Ovary (tissue), 7 donors: ENCODE measurements at regions not wholly inside any gene's neighbourhood (a gene's known extent, or its start where the extent isn't known, plus 50 kb on each side); places are given as distances from the start of the nearest gene placed in this dataset.

Source experiments
- DNase-seq, 5 donors: peaks; one replicate each; pipeline ENCODE4 v3.0.0-alpha.2; 2019 to 2020
- H3K27ac ChIP-seq, 2 donors: fragments of 200-600 bp; one replicate each; pipeline versions ENCODE4 v1.5.1 to v1.8.0; 2019 to 2022
- H3K27me3 ChIP-seq: fragments of 200-600 bp; one replicate; pipeline ENCODE4 v1.8.0; 2022
- H3K36me3 ChIP-seq: fragments of 200-600 bp; sonication (generic); one replicate; pipeline ENCODE4 v1.5.1; 2019
- H3K4me1 ChIP-seq: one replicate; pipeline ENCODE4 v1.8.1; 2013; ENCODE audit warnings: mild to moderate bottlenecking, moderate library complexity; ENCODE audit not compliant: insufficient read depth
- H3K4me3 ChIP-seq: fragments of 200-600 bp; sonication (generic); one replicate; pipeline ENCODE4 v1.5.1; 2017
- H3K9me3 ChIP-seq, 2 donors: fragments of 200-600 bp in 1 of 2; sonication (generic) in 1 of 2; one replicate each; pipeline versions ENCODE4 v1.5.1 to v1.8.1; 2013 to 2019; ENCODE audit warnings: mild to moderate bottlenecking in 1 of 2, moderate library complexity in 1 of 2
- EP300 ChIP-seq: sonication (generic); formaldehyde crosslinking; IDR thresholded peaks from one replicate; pipeline ENCODE4 v1.6.1; 2017; ENCODE audit warnings: antibody characterized with exemption
- POLR2A ChIP-seq: fragments of 450-650 bp; IDR thresholded peaks from one replicate; pipeline ENCODE4 v1.6.1; 2017; ENCODE audit warnings: antibody characterized with exemption, mild to moderate bottlenecking, moderate library complexity
- WGBS, 3 donors: extraction: QIAGEN DNeasy Blood & Tissue Kit in 1 of 3; methylation state at CpG; one replicate each; pipeline versions ENCODE4 v1.1.5 to v1.1.7; 2013 to 2017; 5-methylcytosine and 5-hydroxymethylcytosine counted together
- intact Hi-C, 4 donors: fragments of 100-400 bp; cut with DNase I; formaldehyde crosslinking; loops; one replicate each; pipeline versions ENCODE4 v1.11.0 to v1.15.1; 2022 to 2023
- TF ChIP-seq, protein P1 (sequence below), 3 donors: fragments of 450-650 bp in 2 of 3; fragments of 200-600 bp in 1 of 3; IDR thresholded peaks; one replicate each; pipeline versions ENCODE4 v1.5.1 to v1.8.0; 2016 to 2022; ENCODE audit warnings: antibody characterized with exemption in 3 of 3, mild to moderate bottlenecking in 1 of 3
- donor health status: DM: no; HTN: no; CAD: no; lungs with moderate emphysema.
- donor health status: DM: no; HTN: no; CAD: no.
- donor health status: Bipolar disorder and iron deficiency.
- donor health status: DM: no; HTN: no; CAD: no.
- donor health status: DM: yes; HTN: yes; CAD: no.

DNA sequence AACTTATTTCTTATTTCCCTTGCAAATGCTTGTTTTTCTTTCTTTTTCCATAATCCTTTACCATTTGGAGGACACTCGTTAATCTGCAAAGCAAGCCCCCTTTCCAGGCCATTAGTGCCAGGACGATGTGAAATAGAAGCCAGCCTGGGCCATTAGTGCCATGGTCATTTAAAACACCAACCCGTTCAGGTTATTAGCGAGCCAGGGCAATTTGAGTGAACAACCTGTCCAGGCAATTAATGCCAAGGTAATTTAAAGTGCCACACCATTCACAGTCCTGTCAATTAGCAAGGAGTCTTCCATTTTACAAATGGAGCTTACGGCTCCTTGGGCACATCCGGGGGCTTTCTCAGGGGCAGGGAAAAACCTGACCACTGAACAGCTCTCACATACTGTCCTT lies 370.6 kb downstream of the HRH4 start:
- intact Hi-C loops = no loop called here
- WGBS, 3 donors = 68 to 80% (median 78%) methylated on average over 6 of the region's 6 CpGs
- Histone ChIP-seq H3K27ac (no peak overlapping the region), H3K4me1 (no peaks in the 10 kb centered on the region), H3K27me3 (no peaks in the 10 kb centered on the region), H3K9me3 (no peaks in the 10 kb centered on the region), H3K36me3 (no peaks in the 10 kb centered on the region), H3K4me3 (no peak overlapping the region)
- no peak for TF ChIP-seq EP300
- TF ChIP-seq, protein P1, sequence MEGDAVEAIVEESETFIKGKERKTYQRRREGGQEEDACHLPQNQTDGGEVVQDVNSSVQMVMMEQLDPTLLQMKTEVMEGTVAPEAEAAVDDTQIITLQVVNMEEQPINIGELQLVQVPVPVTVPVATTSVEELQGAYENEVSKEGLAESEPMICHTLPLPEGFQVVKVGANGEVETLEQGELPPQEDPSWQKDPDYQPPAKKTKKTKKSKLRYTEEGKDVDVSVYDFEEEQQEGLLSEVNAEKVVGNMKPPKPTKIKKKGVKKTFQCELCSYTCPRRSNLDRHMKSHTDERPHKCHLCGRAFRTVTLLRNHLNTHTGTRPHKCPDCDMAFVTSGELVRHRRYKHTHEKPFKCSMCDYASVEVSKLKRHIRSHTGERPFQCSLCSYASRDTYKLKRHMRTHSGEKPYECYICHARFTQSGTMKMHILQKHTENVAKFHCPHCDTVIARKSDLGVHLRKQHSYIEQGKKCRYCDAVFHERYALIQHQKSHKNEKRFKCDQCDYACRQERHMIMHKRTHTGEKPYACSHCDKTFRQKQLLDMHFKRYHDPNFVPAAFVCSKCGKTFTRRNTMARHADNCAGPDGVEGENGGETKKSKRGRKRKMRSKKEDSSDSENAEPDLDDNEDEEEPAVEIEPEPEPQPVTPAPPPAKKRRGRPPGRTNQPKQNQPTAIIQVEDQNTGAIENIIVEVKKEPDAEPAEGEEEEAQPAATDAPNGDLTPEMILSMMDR (IDR thresholded peaks at IDR 0.05) = no peak
- no peak for TF ChIP-seq POLR2A
- no peak for DNase-seq

DNA sequence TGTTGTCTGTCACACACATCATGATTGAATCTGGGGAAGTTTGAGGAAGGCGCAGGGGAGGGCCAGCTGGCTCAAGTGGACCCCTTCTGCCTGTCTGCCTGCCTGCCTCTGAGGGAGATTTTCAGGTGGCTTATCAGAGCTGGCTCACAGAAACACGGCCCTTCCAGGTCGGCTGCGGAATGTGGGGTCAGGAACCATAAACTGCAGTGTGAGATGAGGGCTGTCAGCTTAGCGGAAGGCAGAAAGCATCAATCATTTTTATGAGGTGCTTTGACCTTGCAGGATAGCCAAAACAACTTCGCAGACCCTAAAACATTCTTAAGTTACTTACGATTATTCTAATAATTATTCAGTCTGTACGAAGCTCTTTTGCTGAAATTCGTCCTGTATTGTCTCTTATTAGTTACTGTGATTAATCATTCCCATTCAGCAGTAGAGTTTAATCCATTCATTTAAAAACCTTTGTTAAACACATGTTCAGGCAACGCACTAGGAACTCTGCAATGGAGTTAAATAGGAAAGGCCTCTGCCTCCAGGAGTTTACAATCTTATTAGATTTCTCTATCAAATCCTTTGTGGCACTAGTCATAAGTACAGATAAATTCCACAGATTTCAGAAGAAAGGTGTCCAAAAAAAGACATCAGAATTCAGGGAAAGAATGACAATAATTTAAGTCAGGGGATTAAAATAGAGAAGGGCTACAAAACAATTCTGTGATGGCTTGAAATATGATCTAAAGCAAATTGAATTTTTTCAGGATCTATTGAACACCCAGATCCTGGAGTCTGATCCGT lies 371.6 kb downstream of the HRH4 start:
- Histone ChIP-seq H3K4me1 (no peaks in the 10 kb centered on the region), H3K4me3 (no peak overlapping the region), H3K27ac (no peak overlapping the region), H3K9me3 (no peaks in the 10 kb centered on the region), H3K36me3 (no peaks in the 10 kb centered on the region), H3K27me3 (no peaks in the 10 kb centered on the region)
- TF ChIP-seq, protein P1 (IDR thresholded peaks at IDR 0.05) = no peak
- TF ChIP-seq EP300 (no peak), POLR2A (no peak)
- 14 to 26% (median 21%) methylated on average over 11 of the region's 11 CpGs for whole genome bisulfite sequencing, 3 donors
- intact Hi-C loops = no loop called here
- no peak for DNase-seq

DNA sequence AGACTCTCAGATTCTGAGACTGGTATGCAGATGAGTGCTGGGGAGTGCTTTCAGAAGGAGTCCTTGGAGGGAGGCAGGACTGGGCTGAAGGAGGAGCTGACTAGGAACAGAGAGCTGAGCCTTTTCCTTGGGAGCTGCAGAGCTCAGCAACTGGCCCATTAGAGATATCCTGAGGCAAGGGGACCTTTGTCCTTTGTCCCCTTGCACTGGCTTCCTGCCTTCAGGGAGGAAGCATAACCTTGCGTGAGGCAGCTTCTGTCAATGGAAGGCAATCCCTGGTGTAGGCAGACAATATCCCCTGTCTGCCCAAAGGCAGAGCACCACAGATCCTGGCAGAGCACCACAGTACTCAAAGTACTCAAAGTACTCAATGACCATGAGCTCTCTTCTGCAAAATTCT lies 375.3 kb downstream of the HRH4 start:
- intact Hi-C loops = no loop called here
- DNase-seq = no peak
- Histone ChIP-seq H3K27me3 (no peaks in the 10 kb centered on the region), H3K4me3 (no peak overlapping the region), H3K36me3 (no peaks in the 10 kb centered on the region), H3K9me3 (no peaks in the 10 kb centered on the region), H3K27ac (no peak overlapping the region), H3K4me1 (no peaks in the 10 kb centered on the region)
- WGBS, 3 donors = 86 to 100% (median 98%) methylated on average over 1 of the region's 1 CpG
- TF ChIP-seq EP300 = no peak
- TF ChIP-seq POLR2A = no peak
- TF ChIP-seq, protein P1 (IDR thresholded peaks at IDR 0.05) = no peak

DNA sequence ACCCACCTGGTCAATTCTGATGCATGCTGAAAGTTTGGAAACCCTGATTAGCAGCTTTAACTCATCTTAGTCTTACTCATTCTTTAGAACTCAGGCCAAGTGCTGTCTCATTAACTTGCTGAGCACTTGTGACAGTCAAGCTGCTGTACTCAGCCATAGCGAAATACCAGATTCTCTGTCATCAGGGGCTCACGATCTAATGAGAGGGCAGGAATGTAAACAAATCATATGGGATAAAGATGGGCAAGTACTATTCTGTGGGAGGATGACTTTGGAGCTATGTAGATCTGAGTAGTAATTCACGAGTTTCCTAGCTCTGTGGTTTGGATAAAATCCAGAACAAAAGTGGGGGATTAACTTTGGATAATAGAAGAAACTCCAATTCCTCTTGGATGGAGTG lies 376.6 kb downstream of the HRH4 start:
- Histone ChIP-seq H3K4me1 (no peaks in the 10 kb centered on the region), H3K36me3 (no peaks in the 10 kb centered on the region), H3K9me3 (no peaks in the 10 kb centered on the region), H3K27ac (no peak overlapping the region), H3K27me3 (no peaks in the 10 kb centered on the region), H3K4me3 (no peak overlapping the region)
- DNase-seq = no peak
- TF ChIP-seq POLR2A (no peak), EP300 (no peak)
- TF ChIP-seq, protein P1 (IDR thresholded peaks at IDR 0.05) = no peak
- whole genome bisulfite sequencing, 3 donors = 6 to 14% (median 9%) methylated on average over 3 of the region's 3 CpGs
- intact Hi-C loops = no loop called here
